ENCODE measurements at regions not wholly inside any gene's neighbourhood (a gene's known extent, or its start where the extent isn't known, plus 50 kb on each side); places are given as distances from the start of the nearest gene placed in this dataset.

DNA sequence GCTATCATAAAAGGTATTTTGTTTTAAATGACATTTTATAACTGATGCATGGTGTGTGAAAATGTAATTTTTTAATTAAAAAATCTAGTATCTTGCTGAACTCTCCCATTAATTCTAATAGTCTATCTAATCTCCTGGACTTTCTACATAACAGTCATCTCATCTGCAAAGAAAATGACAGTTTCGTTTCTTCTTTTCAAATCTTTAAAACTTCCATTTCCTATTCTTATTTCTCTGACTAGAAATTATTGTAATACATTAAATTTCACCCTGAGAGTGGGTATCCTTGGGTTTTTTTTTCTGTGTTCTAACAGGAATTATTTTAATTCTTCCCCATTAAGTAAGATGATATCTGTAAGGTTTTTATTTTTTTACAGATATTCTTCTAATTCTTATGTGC is 120.1 kb downstream of the KCNF1 start:
- peaks cover 2% of the 10 kb centered on the region for H3K27me3 ChIP-seq (ENCODE audit: insufficient read depth, low read length)
- H2BK5ac ChIP-seq (ENCODE audit: low read depth, low read length, poor library complexity) = no peak overlapping the region
- H3K4ac ChIP-seq (ENCODE audit: low read depth, low read length) = no peak overlapping the region
- H2AFZ ChIP-seq (ENCODE audit: insufficient read depth, low read length, poor library complexity) = no peak overlapping the region
- H3K23ac ChIP-seq (ENCODE audit: low read length) = no peak overlapping the region
- H3K27ac ChIP-seq (ENCODE audit: low read depth, low read length) = no peak overlapping the region
- H3K14ac ChIP-seq (ENCODE audit: low read length) = no peak overlapping the region
- no peak overlapping the region for H4K12ac ChIP-seq (ENCODE audit: low read depth, low read length)
- WGBS (ENCODE audit: extremely low coverage, insufficient coverage, insufficient read length) = 100% methylated on average over 1 of the region's 1 CpG
- DNase-seq = no peak
- H3K9ac ChIP-seq (ENCODE audit: low read length) = no peak overlapping the region
- H3K9me3 ChIP-seq (ENCODE audit: insufficient read depth, low read depth, low read length) = no peaks in the 10 kb centered on the region
- no peaks in the 10 kb centered on the region for H3K79me1 ChIP-seq (ENCODE audit: low read length)
- no peak overlapping the region for H4K8ac ChIP-seq (ENCODE audit: low read depth, low read length)
- no peak overlapping the region for H3K4me3 ChIP-seq (ENCODE audit: low read depth, low read length)
- no peak overlapping the region for H4K91ac ChIP-seq (ENCODE audit: low read depth, low read length)
- no peaks in the 10 kb centered on the region for H3K4me1 ChIP-seq (ENCODE audit: control insufficient read depth in 1 of 2, insufficient read depth in 2 of 2, low read length in 2 of 2)
- H3K4me2 ChIP-seq (ENCODE audit: low read length) = no peak overlapping the region
- no peaks in the 10 kb centered on the region for H3K79me2 ChIP-seq (ENCODE audit: control insufficient read depth, insufficient read depth, low read length, poor library complexity)
- no peak overlapping the region for H2BK12ac ChIP-seq (ENCODE audit: low read length)
- H2AK5ac ChIP-seq (ENCODE audit: low read length) = no peak overlapping the region
- no peak overlapping the region for H3K18ac ChIP-seq (ENCODE audit: low read length)
- no peak overlapping the region for H2BK120ac ChIP-seq (ENCODE audit: insufficient read depth, low read length, poor library complexity)
- H3K36me3 ChIP-seq (ENCODE audit: control insufficient read depth in 1 of 2, insufficient read depth in 2 of 2, low read length in 2 of 2) = no peaks in the 10 kb centered on the region

DNA sequence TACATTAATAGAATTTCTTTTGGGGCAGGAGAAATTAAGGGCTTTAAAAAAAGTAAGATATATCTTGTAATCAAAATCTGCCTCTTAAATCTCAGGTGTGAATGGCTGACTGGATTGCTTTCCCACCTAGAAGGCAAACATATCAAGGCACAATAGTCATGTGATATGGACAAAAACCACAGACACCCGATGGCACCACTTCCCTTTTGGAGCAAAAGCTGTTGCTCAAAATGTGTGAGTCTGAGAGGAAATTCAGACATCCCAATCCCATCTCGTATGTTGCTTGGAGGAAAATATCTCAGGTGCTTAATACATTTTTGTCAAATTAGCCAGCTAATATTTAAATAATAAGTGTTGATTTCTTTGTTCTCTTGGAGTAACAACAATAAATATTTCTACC is 120.7 kb downstream of the KCNF1 start:
- no peaks in the 10 kb centered on the region for H3K79me2 ChIP-seq (ENCODE audit: control insufficient read depth, insufficient read depth, low read length, poor library complexity)
- no peak overlapping the region for H2AFZ ChIP-seq (ENCODE audit: insufficient read depth, low read length, poor library complexity)
- no peak overlapping the region for H3K27ac ChIP-seq (ENCODE audit: low read depth, low read length)
- H3K79me1 ChIP-seq (ENCODE audit: low read length) = no peaks in the 10 kb centered on the region
- no peaks in the 10 kb centered on the region for H3K27me3 ChIP-seq (ENCODE audit: insufficient read depth, low read length)
- H3K18ac ChIP-seq (ENCODE audit: low read length) = no peak overlapping the region
- H3K9ac ChIP-seq (ENCODE audit: low read length) = no peak overlapping the region
- H3K4ac ChIP-seq (ENCODE audit: low read depth, low read length) = no peak overlapping the region
- WGBS (ENCODE audit: extremely low coverage, insufficient coverage, insufficient read length) = no CpG with 5 or more reads among the region's 2 CpGs
- H3K23ac ChIP-seq (ENCODE audit: low read length) = no peak overlapping the region
- H3K4me2 ChIP-seq (ENCODE audit: low read length) = no peak overlapping the region
- no peak overlapping the region for H3K4me3 ChIP-seq (ENCODE audit: low read depth, low read length)
- H2BK12ac ChIP-seq (ENCODE audit: low read length) = no peak overlapping the region
- H3K36me3 ChIP-seq (ENCODE audit: control insufficient read depth in 1 of 2, insufficient read depth in 2 of 2, low read length in 2 of 2) = no peaks in the 10 kb centered on the region
- H2BK120ac ChIP-seq (ENCODE audit: insufficient read depth, low read length, poor library complexity) = no peak overlapping the region
- DNase-seq = no peak
- H4K8ac ChIP-seq (ENCODE audit: low read depth, low read length) = no peak overlapping the region
- H3K4me1 ChIP-seq (ENCODE audit: control insufficient read depth in 1 of 2, insufficient read depth in 2 of 2, low read length in 2 of 2) = no peaks in the 10 kb centered on the region
- no peak overlapping the region for H3K14ac ChIP-seq (ENCODE audit: low read length)
- no peaks in the 10 kb centered on the region for H3K9me3 ChIP-seq (ENCODE audit: insufficient read depth, low read depth, low read length)
- no peak overlapping the region for H2BK5ac ChIP-seq (ENCODE audit: low read depth, low read length, poor library complexity)
- no peak overlapping the region for H4K91ac ChIP-seq (ENCODE audit: low read depth, low read length)
- no peak overlapping the region for H2AK5ac ChIP-seq (ENCODE audit: low read length)
- H4K12ac ChIP-seq (ENCODE audit: low read depth, low read length) = no peak overlapping the region

DNA sequence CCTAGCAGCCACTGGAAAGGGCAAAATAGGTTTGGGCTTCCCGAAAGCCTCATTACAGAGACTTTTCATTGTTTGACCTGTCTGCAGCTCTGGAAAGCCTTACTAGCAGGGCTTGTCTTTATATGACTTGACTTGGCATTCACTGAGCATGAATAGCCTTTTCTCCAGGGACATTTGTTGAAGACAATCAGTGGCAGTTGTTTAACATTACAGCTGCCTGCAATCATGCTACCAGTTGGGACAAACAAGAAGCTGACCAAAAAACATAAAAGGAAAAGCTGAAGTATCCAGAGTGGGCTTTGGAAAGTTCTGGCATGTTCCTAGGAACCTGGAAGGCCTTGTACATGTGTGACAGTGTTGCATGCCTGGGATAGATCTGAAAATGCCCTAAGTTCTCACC is 121.4 kb downstream of the KCNF1 start:
- no peak overlapping the region for H4K8ac ChIP-seq (ENCODE audit: low read depth, low read length)
- H2AK5ac ChIP-seq (ENCODE audit: low read length) = no peak overlapping the region
- no peak overlapping the region for H3K4me3 ChIP-seq (ENCODE audit: low read depth, low read length)
- no peak overlapping the region for H3K4me2 ChIP-seq (ENCODE audit: low read length)
- H3K79me2 ChIP-seq (ENCODE audit: control insufficient read depth, insufficient read depth, low read length, poor library complexity) = no peaks in the 10 kb centered on the region
- no peak overlapping the region for H3K27ac ChIP-seq (ENCODE audit: low read depth, low read length)
- no peak overlapping the region for H2BK5ac ChIP-seq (ENCODE audit: low read depth, low read length, poor library complexity)
- DNase-seq = no peak
- no peak overlapping the region for H3K4ac ChIP-seq (ENCODE audit: low read depth, low read length)
- H3K9ac ChIP-seq (ENCODE audit: low read length) = no peak overlapping the region
- no peaks in the 10 kb centered on the region for H3K4me1 ChIP-seq (ENCODE audit: control insufficient read depth in 1 of 2, insufficient read depth in 2 of 2, low read length in 2 of 2)
- H4K91ac ChIP-seq (ENCODE audit: low read depth, low read length) = no peak overlapping the region
- no peaks in the 10 kb centered on the region for H3K9me3 ChIP-seq (ENCODE audit: insufficient read depth, low read depth, low read length)
- H3K23ac ChIP-seq (ENCODE audit: low read length) = no peak overlapping the region
- no peak overlapping the region for H3K18ac ChIP-seq (ENCODE audit: low read length)
- H3K79me1 ChIP-seq (ENCODE audit: low read length) = no peaks in the 10 kb centered on the region
- no peaks in the 10 kb centered on the region for H3K36me3 ChIP-seq (ENCODE audit: control insufficient read depth in 1 of 2, insufficient read depth in 2 of 2, low read length in 2 of 2)
- H3K27me3 ChIP-seq (ENCODE audit: insufficient read depth, low read length) = no peaks in the 10 kb centered on the region
- H2BK120ac ChIP-seq (ENCODE audit: insufficient read depth, low read length, poor library complexity) = no peak overlapping the region
- no CpG with 5 or more reads among the region's 1 CpG for WGBS (ENCODE audit: extremely low coverage, insufficient coverage, insufficient read length)
- no peak overlapping the region for H4K12ac ChIP-seq (ENCODE audit: low read depth, low read length)
- H2AFZ ChIP-seq (ENCODE audit: insufficient read depth, low read length, poor library complexity) = no peak overlapping the region
- no peak overlapping the region for H3K14ac ChIP-seq (ENCODE audit: low read length)
- no peak overlapping the region for H2BK12ac ChIP-seq (ENCODE audit: low read length)

DNA sequence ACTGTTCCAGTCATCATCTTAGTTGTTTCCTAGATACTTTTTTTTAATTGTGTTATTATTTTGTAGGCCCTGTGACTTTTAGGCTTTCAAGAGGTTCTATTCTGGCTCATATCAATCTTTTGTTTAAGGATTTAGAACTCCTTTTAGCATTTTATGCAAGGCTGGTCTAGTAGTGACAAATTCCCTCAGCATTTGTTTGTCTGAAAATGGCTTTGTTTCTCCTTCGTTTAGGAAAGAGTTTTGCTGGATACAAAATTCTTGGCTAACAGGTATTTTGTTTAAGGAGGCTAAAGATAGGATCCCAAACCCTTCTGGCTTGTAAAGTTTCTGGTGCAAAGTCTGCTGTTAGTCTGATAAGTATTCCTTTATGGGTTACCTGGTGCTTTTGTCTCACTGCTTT is 116.6 kb upstream of the SLC66A3 start:
- Histone ChIP-seq H3K23ac (ENCODE audit: low read length) (no peak overlapping the region), H2BK12ac (ENCODE audit: low read length) (no peak overlapping the region), H3K9me3 (ENCODE audit: insufficient read depth, low read depth, low read length) (no peaks in the 10 kb centered on the region), H2AK5ac (ENCODE audit: low read length) (no peak overlapping the region), H3K79me2 (ENCODE audit: control insufficient read depth, insufficient read depth, low read length, poor library complexity) (no peaks in the 10 kb centered on the region), H3K4me3 (ENCODE audit: low read depth, low read length) (no peak overlapping the region), H3K4ac (ENCODE audit: low read depth, low read length) (no peak overlapping the region), H4K8ac (ENCODE audit: low read depth, low read length) (no peak overlapping the region), H3K4me2 (ENCODE audit: low read length) (no peak overlapping the region), H3K27me3 (ENCODE audit: insufficient read depth, low read length) (no peaks in the 10 kb centered on the region), H3K14ac (ENCODE audit: low read length) (no peak overlapping the region), H2BK120ac (ENCODE audit: insufficient read depth, low read length, poor library complexity) (no peak overlapping the region), H3K79me1 (ENCODE audit: low read length) (no peaks in the 10 kb centered on the region), H2AFZ (ENCODE audit: insufficient read depth, low read length, poor library complexity) (no peak overlapping the region), H2BK5ac (ENCODE audit: low read depth, low read length, poor library complexity) (no peak overlapping the region), H4K91ac (ENCODE audit: low read depth, low read length) (no peak overlapping the region), H4K12ac (ENCODE audit: low read depth, low read length) (no peak overlapping the region), H3K9ac (ENCODE audit: low read length) (no peak overlapping the region), H3K4me1 (ENCODE audit: control insufficient read depth in 1 of 2, insufficient read depth in 2 of 2, low read length in 2 of 2) (no peaks in the 10 kb centered on the region), H3K18ac (ENCODE audit: low read length) (no peak overlapping the region), H3K36me3 (ENCODE audit: control insufficient read depth in 1 of 2, insufficient read depth in 2 of 2, low read length in 2 of 2) (no peaks in the 10 kb centered on the region), H3K27ac (ENCODE audit: low read depth, low read length) (no peak overlapping the region)
- no CpG with 5 or more reads among the region's 1 CpG for WGBS (ENCODE audit: extremely low coverage, insufficient coverage, insufficient read length)
- no peak for DNase-seq

All from trophoblast cell (in vitro differentiated cells and primary cell).